ENCODE measurements at regions not wholly inside any gene's neighbourhood (a gene's known extent, or its start where the extent isn't known, plus 50 kb on each side); places are given as distances from the start of the nearest gene placed in this dataset.
"Not testable (repeated sequence)": the region's sequence is repeated elsewhere in the genome, so short reads cannot be mapped to it uniquely, and the experiment has no call there.

DNA sequence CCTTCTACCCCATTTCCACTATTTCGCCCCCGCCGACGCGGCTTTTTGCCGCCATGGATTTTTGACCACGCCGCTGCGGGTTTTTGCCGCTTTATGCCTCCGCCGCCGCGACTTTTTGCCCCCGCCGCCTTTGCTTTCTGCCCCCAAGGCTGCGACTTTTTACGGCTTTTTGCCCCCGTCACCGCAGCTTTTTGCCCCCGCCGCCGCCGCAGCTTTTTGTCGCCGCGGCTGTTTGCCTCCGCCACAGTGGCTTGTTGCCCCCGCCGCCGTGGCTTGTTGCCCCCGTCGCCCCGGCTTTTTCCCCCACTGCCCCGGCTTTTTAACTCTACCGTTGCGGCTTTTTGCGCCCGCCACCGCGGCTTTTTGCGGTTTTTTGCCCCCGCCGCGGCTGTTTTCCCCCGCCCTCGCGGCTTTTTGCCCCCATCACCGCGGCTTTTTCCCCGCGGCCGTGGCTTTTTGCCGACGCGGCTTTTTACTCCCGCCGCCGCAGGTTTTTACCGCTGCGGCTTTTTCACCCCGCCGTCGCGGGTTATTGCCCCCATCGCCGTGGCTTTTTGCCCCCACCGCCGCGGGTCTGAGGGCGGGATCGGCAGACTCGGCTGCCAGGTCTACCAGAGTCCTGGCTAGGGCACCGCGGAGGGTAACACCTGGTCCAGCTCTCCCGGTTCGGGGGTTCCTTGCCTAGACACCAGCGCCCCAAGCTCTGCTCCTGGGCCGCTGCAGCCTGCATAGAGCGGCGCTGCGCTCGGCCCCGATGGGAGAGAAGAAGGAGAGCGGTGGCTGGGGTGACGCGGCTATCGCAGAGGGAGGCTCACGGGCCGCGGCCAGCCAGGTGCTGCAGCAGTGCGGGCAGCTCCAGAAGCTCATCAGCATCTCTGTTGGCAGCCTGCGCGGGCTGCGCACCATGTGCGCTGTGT lies 562.7 kb upstream of the WSB1 start:
- DNase-seq (ENCODE audit: low read depth in 2 of 2) = no peak

DNA sequence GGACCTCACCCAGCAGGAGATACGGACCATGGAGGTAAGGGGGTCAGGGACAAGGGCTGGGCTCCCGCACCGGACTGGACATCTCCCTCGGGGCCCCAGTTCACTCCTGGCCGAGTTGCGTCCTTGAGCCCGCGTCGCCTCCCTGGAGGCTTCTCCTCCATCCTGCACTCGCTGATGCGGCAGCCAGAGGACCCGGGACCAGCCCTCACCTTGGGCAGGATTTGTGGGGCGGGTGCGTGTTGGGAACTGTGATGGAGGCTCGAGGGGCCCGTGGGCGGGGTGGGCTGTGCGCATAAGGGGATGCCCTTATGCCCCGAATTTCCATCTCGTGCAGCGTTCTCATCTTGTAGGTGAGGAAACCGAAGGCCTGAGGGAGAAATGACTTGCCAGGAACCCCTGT lies 562.0 kb upstream of the WSB1 start:
- not testable (repeated sequence) for DNase-seq (ENCODE audit: low read depth in 2 of 2)

DNA sequence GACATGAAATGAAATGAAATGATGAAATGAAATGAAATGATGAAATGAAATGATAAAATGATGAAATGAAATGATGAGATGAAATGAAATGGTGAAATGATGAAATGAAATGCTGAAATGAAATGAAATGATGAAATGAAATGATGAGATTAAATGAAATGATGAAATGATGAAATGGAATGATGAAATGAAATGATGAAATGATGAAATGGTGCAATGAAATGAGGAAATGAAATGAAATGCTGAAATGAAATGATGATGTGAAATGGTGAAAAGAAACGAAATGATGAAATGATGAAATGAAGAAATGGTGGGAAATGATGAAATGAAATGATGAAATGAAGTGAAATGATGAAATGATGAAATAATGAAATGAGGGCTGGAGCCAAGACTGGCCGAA lies 559.1 kb upstream of the WSB1 start:
- not testable (repeated sequence) for DNase-seq (ENCODE audit: low read depth in 2 of 2)

DNA sequence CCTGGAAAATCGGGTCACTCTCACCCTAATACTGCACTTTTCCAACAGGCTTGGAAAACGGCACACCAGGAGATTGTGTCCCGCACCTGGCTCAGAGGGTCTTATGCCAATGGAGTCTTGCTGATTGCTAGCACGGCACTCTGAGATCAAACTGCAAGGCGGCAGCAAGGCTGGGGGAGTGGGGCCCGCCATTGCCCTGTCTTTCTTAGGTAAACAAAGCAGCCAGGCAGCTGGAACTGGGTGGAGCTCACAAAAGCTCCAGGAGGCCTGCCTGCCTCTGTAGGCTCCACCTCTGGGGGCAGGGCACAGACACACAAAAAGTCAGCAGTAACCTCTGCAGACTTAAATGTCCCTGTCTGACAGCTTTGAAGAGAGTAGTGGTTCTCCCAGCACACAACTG lies 557.9 kb upstream of the WSB1 start:
- DNase-seq (ENCODE audit: low read depth in 2 of 2) = not testable (repeated sequence)

DNA sequence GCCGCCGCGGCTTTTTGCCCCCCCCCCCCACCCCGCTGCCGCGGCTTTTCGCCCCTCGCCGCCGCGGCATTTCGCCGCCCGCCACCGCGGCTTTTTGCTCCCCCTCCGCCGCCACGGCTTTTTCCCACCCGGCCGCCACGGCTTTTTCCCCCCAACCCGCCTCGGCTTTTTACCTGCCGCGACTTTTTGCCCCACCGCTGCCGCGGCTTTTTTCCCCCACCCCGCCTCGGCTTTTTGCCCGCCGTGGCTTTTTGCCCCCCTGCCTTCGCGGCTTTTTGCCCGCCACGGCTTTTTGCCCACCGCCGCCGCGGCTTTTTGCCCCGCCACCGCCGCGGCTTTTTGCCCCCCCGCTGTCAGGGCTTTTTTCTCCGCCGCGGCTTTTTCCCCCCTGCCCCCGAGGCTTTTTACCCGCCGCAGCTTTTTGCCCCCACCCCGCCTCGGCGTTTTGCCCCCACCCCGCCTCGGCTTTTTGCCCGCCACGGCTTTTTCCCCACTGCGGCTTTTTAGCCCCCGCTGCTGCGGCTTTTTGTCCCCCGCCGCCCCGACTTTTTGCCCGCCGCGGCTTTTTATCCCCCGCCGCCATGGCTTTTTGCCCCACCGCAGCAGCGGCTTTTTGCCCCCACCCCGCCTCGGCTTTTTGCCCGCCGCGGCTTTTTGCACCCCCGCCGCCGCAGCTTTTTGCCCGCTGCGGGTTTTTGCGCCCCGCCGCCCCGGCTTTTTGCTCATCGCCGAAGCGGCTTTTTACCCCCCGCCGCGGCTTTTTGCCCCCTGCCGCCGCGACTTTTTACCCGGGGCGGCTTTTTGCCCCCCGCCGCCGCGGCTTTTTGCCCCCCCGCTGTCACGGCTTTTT lies 527.8 kb upstream of the WSB1 start:
- no peak for DNase-seq (ENCODE audit: low read depth in 2 of 2)

DNA sequence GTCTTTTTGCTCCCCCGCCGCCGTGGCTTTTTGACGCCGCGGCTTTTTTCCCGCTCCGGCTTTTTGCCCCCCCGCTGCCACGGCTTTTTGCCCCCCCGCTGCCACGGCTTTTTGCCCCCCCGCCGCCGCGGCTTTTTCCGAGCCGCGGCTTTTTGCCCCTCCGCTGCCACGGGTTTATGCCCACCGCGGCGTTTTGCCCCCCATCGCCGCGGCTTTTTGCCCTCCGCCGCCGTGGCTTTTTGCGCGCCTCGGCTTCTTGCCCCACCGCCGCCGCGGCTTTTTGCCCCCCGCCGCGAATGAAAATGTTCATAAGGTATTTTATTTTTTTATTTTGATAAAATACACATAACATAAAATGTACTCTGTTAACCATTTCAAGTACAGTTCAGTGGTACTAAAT lies 527.2 kb upstream of the WSB1 start:
- no peak for DNase-seq (ENCODE audit: low read depth in 2 of 2)

DNA sequence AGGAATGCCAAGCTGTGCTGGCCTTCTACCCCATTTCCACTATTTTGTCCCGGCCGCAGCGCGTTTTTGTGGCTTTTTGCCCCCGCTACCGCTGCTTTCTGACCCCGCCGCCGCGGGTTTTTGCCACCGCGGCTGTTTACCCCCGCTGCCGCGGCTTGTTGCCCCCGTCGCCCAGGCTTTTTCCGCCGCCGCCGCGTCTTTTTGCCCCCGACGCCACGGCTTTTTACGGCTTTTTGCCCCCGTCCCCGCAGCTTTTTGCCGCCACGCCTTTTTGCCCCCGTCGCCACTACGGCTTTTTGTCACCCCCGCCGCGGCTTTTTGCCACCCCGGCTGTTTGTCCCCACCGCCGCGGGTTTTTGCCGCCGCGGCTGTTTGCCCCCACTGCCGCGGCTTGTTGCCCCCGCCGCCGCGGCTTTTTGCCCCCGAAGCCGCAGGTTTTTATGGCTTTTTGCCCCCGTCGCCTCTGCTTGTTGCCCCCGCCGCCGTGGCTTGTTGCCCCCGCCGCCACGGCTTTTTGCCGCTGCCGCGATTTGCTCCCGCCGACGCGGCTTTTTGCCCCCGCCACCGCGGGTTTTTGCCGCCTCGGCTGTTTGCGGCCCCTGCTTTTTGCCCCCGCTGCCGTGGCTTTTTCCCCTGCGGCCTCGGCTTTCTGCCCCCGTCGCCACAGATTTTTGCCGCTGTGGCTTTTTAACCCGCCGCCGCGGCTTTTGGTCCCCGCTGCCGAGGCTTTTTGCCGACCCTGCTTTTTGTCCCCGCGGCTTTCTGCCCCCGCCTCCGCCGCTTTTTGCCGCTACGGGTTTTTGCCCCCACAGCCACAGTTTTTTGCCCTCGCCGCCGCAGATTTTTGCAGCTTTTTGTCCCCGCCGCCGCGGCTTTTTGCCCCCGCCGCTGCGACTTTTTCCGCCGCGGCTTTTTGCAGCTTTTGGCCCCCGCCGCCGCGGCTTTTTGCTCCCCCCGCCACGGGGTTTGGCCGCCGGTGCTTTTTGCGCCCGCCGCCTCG lies 520.4 kb upstream of the WSB1 start:
- DNase-seq (ENCODE audit: low read depth in 2 of 2) = no peak

DNA sequence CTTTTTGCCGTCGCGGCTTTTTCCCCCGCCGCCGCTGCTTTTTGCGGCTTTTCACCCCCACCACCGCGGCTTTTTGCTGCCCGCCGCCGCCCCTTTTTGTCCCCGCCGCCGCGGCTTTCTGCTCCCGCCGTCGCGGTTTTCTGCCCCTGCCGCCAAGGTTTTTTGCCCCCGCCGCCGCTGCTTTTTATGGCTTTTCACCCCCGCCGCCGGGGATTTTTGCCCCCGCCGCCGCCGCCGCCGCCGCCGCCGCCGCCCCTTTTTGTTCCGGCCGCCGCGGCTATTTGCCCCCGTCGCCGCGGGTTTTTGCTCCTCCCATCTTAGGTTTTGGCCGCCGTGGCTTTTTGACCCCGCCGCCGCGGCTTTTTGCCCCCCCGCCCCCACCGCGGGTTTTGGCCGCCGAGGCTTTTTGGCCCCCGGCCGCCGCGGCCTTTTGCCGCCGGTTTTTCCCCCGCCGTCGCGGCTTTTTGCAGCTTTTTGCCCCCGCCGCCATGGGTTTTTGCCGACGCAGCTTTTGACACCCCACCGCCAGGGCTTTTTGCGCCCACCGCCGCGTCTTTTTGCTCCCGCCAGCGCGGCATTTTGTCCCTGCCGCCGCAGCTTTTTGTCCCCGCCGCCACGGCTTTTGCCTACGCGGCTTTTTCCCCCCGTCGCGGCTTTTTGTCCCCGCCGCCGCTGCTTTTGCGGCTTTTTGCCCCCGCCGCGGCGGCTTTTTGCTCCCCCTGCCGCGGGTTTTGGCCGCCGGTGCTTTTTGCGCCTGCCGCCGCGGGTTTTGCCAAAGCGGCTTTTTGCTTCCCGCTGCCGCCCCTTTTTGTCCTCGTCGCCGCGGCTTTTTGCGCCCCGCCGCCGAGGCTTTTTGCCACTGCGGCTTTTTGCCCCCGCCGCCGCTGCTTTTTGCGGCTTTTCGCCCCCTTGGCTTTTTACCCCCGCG lies 519.4 kb upstream of the WSB1 start:
- no peak for DNase-seq (ENCODE audit: low read depth in 2 of 2)

DNA sequence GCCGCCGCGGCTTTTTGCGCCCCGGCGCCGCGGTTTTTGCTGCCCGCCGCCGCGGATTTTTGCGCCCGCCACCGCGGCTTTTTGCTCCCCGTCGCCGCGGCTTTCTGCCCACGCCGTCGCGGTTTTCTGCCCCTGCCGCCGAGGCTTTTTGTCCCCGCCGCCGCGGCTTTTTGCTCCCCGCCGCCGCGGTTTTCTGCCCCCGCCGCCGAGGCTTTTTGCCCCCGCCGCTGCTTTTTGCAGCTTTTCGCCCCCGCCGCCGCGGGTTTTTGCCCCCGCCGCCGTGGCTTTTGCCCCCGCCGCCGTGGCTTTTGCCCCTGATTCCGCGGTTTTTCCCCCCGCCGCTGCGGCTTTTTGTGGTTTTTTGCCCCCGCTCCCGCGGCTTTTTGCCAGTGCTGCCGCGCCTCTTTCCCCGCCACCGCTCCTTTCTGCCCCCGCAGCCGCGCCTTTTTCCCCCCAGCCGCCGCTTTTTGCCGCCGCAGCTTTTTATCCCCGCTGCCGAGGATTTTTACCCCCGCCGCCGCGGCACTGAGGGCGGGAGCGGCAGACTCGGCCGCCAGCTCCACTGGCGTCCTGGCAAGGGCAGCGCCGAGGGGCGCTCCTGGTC lies 518.6 kb upstream of the WSB1 start:
- DNase-seq (ENCODE audit: low read depth in 2 of 2) = no peak

DNA sequence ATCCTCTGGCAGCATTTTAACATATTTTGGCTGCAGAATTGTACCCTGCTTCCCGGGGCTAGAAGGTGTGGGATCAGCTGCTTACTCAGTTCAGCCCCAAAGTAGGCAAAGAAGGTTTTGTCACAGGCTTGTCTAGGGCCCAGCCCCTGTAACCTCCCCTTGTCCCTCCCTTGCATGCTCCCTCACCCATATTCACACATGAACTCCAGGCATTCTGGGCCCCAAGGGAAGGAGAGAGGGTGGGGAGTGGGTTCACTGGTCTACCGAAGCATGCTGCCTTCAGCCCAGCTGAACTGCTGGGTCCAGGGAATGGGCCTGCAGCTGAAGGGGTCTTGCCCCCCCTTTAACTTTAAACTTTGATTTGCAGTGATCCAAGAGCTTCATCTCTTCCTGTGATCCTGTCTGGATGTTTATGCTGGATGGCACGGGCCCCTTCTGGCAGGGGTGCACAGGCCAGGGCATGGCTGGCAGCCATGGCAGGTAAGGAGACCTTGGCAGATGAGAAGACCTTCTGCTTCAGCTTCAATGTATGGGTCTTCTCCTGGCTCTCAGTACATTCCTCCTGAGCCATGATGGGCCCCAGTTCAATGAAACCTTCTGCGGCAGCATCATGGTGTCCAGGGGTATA lies 513.6 kb upstream of the WSB1 start:
- not testable (repeated sequence) for DNase-seq (ENCODE audit: low read depth in 2 of 2)

DNA sequence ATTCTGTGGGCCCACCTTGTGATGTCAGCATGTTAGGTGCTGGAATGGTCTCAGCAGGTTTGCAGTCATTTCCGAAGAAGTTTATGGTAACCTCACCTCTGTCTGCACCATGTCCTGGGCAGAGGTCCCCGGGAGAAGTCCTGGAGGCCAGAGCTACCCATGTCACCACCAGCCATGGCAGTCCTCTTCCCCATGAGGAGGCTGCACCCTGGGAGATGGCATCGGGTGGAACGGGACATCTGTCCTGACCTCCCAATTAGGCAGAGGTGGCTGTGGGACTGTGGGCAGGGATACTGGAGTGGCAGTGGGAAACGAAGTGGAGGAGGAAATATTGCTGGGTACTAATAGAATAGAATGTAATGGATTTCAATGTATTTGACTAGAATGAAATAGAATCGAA lies 511.8 kb upstream of the WSB1 start:
- DNase-seq (ENCODE audit: low read depth in 2 of 2) = no peak

DNA sequence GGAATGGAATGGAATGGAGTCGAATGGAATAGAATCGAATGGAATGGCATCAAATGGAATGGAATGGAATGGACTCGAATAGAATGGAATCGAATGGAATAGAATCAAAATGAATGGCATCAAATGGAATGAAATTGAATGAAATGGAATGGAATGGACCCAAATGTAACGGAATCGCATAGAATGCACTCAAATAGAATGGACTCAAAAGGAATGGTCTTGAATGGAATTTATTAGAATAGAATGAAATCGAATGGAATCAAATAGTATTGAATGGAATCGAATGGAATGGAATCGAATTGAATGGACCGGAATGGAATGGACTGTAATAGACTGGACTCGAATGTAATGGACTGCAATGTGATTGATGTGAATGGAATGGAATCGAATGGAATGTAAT lies 501.4 kb upstream of the WSB1 start:
- peak; percentile 4 to 8 for DNase-seq (ENCODE audit: low read depth in 2 of 2)

DNA sequence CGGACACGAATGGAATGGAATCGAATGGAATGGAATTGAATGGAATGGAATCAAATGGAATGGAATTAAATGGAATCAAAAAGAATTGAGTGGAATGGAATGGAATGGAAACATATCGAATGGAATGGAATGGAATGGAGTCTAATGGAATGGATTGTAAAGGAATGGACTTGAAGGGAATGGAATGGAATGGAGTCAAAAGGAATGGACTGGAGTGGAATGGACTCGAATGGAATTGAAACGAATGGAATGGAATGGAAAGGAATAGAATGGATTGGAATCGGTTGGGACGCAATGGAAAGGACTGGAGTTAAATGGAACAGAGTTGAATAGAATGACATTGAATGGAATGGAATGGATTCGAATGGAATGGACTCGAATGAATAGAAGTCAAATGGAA lies 486.9 kb upstream of the WSB1 start:
- DNase-seq (ENCODE audit: low read depth in 2 of 2) = no peak

DNA sequence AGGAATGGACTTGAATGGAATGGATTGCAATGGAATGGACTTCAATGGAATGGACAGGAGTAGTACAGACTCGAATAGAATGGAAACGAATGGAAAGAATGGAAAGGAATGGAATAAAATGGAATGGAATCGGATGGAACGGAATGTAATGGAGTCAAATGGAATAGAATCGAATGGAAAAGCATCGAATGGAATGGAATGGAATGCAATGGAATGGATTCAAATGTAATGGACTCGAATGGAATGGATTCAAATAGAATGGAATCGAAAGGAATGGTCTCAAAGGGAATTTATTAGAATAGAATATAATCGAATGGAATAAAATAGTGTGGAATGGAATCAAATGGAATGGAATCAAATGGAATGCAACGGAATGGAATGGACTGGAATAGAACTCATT lies 484.9 kb upstream of the WSB1 start:
- no peak for DNase-seq (ENCODE audit: low read depth in 2 of 2)

DNA sequence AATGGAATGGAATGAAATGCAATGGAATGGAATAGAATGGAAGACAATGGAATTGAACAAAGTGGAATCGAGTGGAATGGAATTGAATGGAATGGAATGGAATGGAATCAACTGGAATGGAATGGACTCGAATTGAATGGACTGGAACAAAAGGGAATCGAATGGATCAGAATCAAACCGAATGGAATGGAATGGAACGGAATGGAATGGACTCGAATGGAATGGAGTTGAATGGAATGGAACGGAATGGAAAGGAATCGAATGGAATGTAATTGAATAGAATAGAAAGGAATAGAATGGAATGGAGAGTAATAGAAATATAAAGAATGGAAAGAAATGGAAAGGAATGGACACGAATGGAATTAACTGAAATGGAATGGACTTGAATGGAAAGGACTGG lies 475.2 kb upstream of the WSB1 start:
- no peak for DNase-seq (ENCODE audit: low read depth in 2 of 2)

All from fibroblast of skin of left quadriceps (primary cell).